Renal cortex interstitium (tissue), 11 donors: ENCODE measurements at regions not wholly inside any gene's neighbourhood (a gene's known extent, or its start where the extent isn't known, plus 50 kb on each side); places are given as distances from the start of the nearest gene placed in this dataset.

Source experiments
- DNase-seq, 11 donors: peaks; one replicate each; pipeline ENCODE4 v3.0.0-alpha.2; 2013; ENCODE audit warnings: low read depth in 9 of 11, low spot score in 4 of 11; ENCODE audit errors: extremely low read depth in 1 of 11

GRCh38 chr2:217095511-217096205, 235.8 kb upstream of the TNP1 start:
- DNase-seq = no peak

GRCh38 chr2:217092710-217093379, 233.0 kb upstream of the TNP1 start:
- DNase-seq = no peak

GRCh38 chr2:217091531-217091930, 231.7 kb upstream of the TNP1 start:
- no peak for DNase-seq

- no peak for DNase-seq
Measured at GRCh38 chr2:217090884-217091283, 231.0 kb upstream of the TNP1 start.

- DNase-seq = no peak
Measured at GRCh38 chr2:217090024-217090473, 230.2 kb upstream of the TNP1 start.

GRCh38 chr2:217086718-217087117, 226.9 kb upstream of the TNP1 start:
- DNase-seq = no peak

- DNase-seq = no peak
Measured at GRCh38 chr2:217086038-217086522, 226.2 kb upstream of the TNP1 start.

GRCh38 chr2:217085543-217085942, 225.7 kb upstream of the TNP1 start:
- DNase-seq = no peak

- no peak for DNase-seq
Measured at GRCh38 chr2:217081799-217082198, 221.9 kb upstream of the TNP1 start.

GRCh38 chr2:217079165-217079564, 219.3 kb upstream of the TNP1 start:
- no peak for DNase-seq

GRCh38 chr2:217077831-217078407, 218.1 kb upstream of the TNP1 start:
- no peak for DNase-seq

GRCh38 chr2:217076657-217077232, 216.9 kb upstream of the TNP1 start:
- DNase-seq = peak in 3 of 11 donors; percentile 42 to 48 (median 46)

GRCh38 chr2:217076058-217076435, 216.2 kb upstream of the TNP1 start:
- no peak for DNase-seq

GRCh38 chr2:217075268-217076057, 215.6 kb upstream of the TNP1 start:
- no peak for DNase-seq

GRCh38 chr2:217074576-217075255, 214.9 kb upstream of the TNP1 start:
- DNase-seq = no peak

- no peak for DNase-seq
Measured at GRCh38 chr2:217071416-217071815, 211.6 kb upstream of the TNP1 start.

- no peak for DNase-seq
Measured at GRCh38 chr2:217070611-217071010, 210.7 kb upstream of the TNP1 start.

GRCh38 chr2:217070043-217070430, 210.2 kb upstream of the TNP1 start:
- no peak for DNase-seq
